SK-N-SH treated with all-trans-retinoic acid at 6 μM for 48 hours (cell line): ENCODE measurements at regions not wholly inside any gene's neighbourhood (a gene's known extent, or its start where the extent isn't known, plus 50 kb on each side); places are given as distances from the start of the nearest gene placed in this dataset.

ENCODE experiments used
- ATAC-seq: fragments of 200-7000 bp; cut with Tn5 transposase; 3 replicates; pipeline ENCODE4 v1.9.1; 2020; ENCODE audit warnings: mild to moderate bottlenecking, moderate library complexity
- ARNTL ChIP-seq: fragments of 450-650 bp; formaldehyde crosslinking; IDR thresholded peaks from 2 replicates; pipeline ENCODE4 v1.5.0; 2020; ENCODE audit warnings: low read depth, mild to moderate bottlenecking, moderate library complexity, borderline replicate concordance
- BACH2 ChIP-seq: fragments of 250-450 bp; sonication (Bioruptor Pico); IDR thresholded peaks from 2 replicates; pipeline ENCODE4 v1.9.0; 2021; ENCODE audit warnings: mild to moderate bottlenecking, borderline replicate concordance
- CSDC2 ChIP-seq: fragments of 250-450 bp; sonication (Bioruptor Pico); IDR thresholded peaks from 2 replicates; pipeline ENCODE4 v1.5.0; 2020; ENCODE audit warnings: mild to moderate bottlenecking, moderate library complexity
- GLIS3 ChIP-seq: fragments of 250-450 bp; sonication (Bioruptor Pico); IDR thresholded peaks from 2 replicates; pipeline ENCODE4 v1.5.0; 2020; ENCODE audit warnings: mild to moderate bottlenecking, moderate library complexity
- ISL1 ChIP-seq: fragments of 250-450 bp; sonication (Bioruptor Pico); IDR thresholded peaks from 2 replicates; pipeline ENCODE4 v2.1.2; 2022; ENCODE audit warnings: mild to moderate bottlenecking, moderate library complexity
- OSR1 ChIP-seq: fragments of 250-450 bp; sonication (Bioruptor Pico); IDR thresholded peaks from 2 replicates; pipeline ENCODE4 v1.8.0; 2022; ENCODE audit warnings: moderate library complexity, mild to moderate bottlenecking, inconsistent platforms
- PPARA ChIP-seq: fragments of 250-450 bp; sonication (Bioruptor Pico); IDR thresholded peaks from 2 replicates; pipeline ENCODE4 v1.5.0; 2020; ENCODE audit warnings: mild to moderate bottlenecking, borderline replicate concordance
- RARB ChIP-seq: fragments of 250-450 bp; sonication (Bioruptor Pico); IDR thresholded peaks from 2 replicates; pipeline ENCODE4 v1.8.0; 2021; ENCODE audit warnings: mild to moderate bottlenecking, moderate library complexity
- SNAI2 ChIP-seq: fragments of 250-450 bp; sonication (Bioruptor Pico); IDR thresholded peaks from 2 replicates; pipeline ENCODE4 v1.5.0; 2020; ENCODE audit warnings: mild to moderate bottlenecking, moderate library complexity
- TCF4 ChIP-seq: fragments of 250-450 bp; sonication (Bioruptor Pico); IDR thresholded peaks from 2 replicates; pipeline ENCODE4 v1.8.0; 2021; ENCODE audit warnings: mild to moderate bottlenecking, moderate library complexity, borderline replicate concordance
- TOX ChIP-seq: fragments of 250-450 bp; sonication (Bioruptor Pico); IDR thresholded peaks from 2 replicates; pipeline ENCODE4 v1.8.0; 2021; ENCODE audit warnings: mild to moderate bottlenecking, moderate library complexity, borderline replicate concordance
- ZC3H10 ChIP-seq: fragments of 250-450 bp; sonication (Bioruptor Pico); IDR thresholded peaks from 2 replicates; pipeline ENCODE4 v1.5.1; 2021; ENCODE audit warnings: mild to moderate bottlenecking, moderate library complexity
- ZFP3 ChIP-seq: fragments of 250-450 bp; sonication (Bioruptor Pico); IDR thresholded peaks from 2 replicates; pipeline ENCODE4 v1.5.0; 2020; ENCODE audit warnings: mild to moderate bottlenecking, moderate library complexity
- ZFP30 ChIP-seq: fragments of 450-650 bp; formaldehyde crosslinking; IDR thresholded peaks from 2 replicates; pipeline ENCODE4 v1.5.0; 2022; ENCODE audit warnings: mild to moderate bottlenecking, moderate library complexity
- ZNF565 ChIP-seq: fragments of 450-650 bp; formaldehyde crosslinking; conservative IDR thresholded peaks from 2 replicates; pipeline ENCODE4 v1.5.0; 2020; ENCODE audit warnings: low read depth, mild to moderate bottlenecking, moderate library complexity
- ZNF70 ChIP-seq: fragments of 450-650 bp; formaldehyde crosslinking; IDR thresholded peaks from 2 replicates; pipeline ENCODE4 v1.5.0; 2020; ENCODE audit warnings: mild to moderate bottlenecking, moderate library complexity
- ZNF8 ChIP-seq: fragments of 450-650 bp; formaldehyde crosslinking; IDR thresholded peaks from 2 replicates; pipeline ENCODE4 v1.5.0; 2020; ENCODE audit warnings: mild to moderate bottlenecking, moderate library complexity
- TF ChIP-seq, protein P1 (sequence below): fragments of 250-450 bp; sonication (Bioruptor Pico); IDR thresholded peaks from 2 replicates; pipeline ENCODE4 v1.5.1; 2020; ENCODE audit warnings: low read depth, mild to moderate bottlenecking, moderate library complexity
- TF ChIP-seq, protein P2 (sequence below): fragments of 250-450 bp; sonication (Bioruptor Pico); IDR thresholded peaks from 2 replicates; pipeline ENCODE4 v1.5.1; 2021; ENCODE audit warnings: mild to moderate bottlenecking, moderate library complexity
- TF ChIP-seq, protein P3 (sequence below): fragments of 250-450 bp; sonication (Bioruptor Pico); IDR thresholded peaks from 2 replicates; pipeline ENCODE4 v1.5.0; 2020; ENCODE audit warnings: mild to moderate bottlenecking, moderate library complexity
- TF ChIP-seq, protein P4 (sequence below): fragments of 250-450 bp; sonication (Bioruptor Pico); IDR thresholded peaks from 2 replicates; pipeline ENCODE4 v1.8.0; 2021; ENCODE audit warnings: low read depth, mild to moderate bottlenecking, moderate library complexity, borderline replicate concordance
- TF ChIP-seq, protein P5 (sequence below): fragments of 250-450 bp; sonication (Bioruptor Pico); IDR thresholded peaks from 2 replicates; pipeline ENCODE4 v1.8.0; 2020; ENCODE audit warnings: mild to moderate bottlenecking, moderate library complexity, borderline replicate concordance

DNA sequence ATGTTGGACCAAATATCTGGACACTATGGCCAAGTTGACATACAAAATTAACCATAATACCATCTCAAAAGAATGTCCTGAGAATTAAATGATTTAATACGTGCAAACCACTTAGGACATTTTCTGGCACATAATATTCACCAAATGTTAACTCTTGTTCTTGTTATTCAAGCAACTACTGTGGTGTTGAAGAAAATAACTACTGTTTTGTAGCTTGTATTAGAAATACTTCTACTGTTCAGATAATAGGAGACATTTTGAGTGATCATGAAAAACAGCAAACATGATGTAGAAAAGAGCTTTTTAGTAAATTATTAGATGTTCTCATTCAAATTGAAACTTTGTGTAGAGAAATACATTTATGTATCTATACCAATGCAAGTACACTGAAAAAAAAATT, 140.7 kb upstream of the SMIM31 start:
- no peak for TF ChIP-seq ZNF70 (CRISPR knock-in tag)
- TF ChIP-seq BACH2 (CRISPR knock-in tag): no peak
- TF ChIP-seq ZFP30 (CRISPR knock-in tag): no peak
- TF ChIP-seq, protein P1, sequence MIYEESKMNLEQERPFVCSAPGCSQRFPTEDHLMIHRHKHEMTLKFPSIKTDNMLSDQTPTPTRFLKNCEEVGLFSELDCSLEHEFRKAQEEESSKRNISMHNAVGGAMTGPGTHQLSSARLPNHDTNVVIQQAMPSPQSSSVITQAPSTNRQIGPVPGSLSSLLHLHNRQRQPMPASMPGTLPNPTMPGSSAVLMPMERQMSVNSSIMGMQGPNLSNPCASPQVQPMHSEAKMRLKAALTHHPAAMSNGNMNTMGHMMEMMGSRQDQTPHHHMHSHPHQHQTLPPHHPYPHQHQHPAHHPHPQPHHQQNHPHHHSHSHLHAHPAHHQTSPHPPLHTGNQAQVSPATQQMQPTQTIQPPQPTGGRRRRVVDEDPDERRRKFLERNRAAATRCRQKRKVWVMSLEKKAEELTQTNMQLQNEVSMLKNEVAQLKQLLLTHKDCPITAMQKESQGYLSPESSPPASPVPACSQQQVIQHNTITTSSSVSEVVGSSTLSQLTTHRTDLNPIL: no peak
- TF ChIP-seq, protein P2, sequence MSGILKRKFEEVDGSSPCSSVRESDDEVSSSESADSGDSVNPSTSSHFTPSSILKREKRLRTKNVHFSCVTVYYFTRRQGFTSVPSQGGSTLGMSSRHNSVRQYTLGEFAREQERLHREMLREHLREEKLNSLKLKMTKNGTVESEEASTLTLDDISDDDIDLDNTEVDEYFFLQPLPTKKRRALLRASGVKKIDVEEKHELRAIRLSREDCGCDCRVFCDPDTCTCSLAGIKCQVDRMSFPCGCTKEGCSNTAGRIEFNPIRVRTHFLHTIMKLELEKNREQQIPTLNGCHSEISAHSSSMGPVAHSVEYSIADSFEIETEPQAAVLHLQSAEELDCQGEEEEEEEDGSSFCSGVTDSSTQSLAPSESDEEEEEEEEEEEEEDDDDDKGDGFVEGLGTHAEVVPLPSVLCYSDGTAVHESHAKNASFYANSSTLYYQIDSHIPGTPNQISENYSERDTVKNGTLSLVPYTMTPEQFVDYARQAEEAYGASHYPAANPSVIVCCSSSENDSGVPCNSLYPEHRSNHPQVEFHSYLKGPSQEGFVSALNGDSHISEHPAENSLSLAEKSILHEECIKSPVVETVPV (CRISPR knock-in tag): no peak
- TF ChIP-seq, protein P3, sequence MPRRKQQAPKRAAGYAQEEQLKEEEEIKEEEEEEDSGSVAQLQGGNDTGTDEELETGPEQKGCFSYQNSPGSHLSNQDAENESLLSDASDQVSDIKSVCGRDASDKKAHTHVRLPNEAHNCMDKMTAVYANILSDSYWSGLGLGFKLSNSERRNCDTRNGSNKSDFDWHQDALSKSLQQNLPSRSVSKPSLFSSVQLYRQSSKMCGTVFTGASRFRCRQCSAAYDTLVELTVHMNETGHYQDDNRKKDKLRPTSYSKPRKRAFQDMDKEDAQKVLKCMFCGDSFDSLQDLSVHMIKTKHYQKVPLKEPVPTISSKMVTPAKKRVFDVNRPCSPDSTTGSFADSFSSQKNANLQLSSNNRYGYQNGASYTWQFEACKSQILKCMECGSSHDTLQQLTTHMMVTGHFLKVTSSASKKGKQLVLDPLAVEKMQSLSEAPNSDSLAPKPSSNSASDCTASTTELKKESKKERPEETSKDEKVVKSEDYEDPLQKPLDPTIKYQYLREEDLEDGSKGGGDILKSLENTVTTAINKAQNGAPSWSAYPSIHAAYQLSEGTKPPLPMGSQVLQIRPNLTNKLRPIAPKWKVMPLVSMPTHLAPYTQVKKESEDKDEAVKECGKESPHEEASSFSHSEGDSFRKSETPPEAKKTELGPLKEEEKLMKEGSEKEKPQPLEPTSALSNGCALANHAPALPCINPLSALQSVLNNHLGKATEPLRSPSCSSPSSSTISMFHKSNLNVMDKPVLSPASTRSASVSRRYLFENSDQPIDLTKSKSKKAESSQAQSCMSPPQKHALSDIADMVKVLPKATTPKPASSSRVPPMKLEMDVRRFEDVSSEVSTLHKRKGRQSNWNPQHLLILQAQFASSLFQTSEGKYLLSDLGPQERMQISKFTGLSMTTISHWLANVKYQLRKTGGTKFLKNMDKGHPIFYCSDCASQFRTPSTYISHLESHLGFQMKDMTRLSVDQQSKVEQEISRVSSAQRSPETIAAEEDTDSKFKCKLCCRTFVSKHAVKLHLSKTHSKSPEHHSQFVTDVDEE (CRISPR knock-in tag): no peak
- no peak for TF ChIP-seq OSR1 (CRISPR knock-in tag)
- TF ChIP-seq ZFP3 (CRISPR knock-in tag): no peak
- no peak for TF ChIP-seq CSDC2
- no peak for TF ChIP-seq TOX (CRISPR knock-in tag)
- TF ChIP-seq, protein P4, sequence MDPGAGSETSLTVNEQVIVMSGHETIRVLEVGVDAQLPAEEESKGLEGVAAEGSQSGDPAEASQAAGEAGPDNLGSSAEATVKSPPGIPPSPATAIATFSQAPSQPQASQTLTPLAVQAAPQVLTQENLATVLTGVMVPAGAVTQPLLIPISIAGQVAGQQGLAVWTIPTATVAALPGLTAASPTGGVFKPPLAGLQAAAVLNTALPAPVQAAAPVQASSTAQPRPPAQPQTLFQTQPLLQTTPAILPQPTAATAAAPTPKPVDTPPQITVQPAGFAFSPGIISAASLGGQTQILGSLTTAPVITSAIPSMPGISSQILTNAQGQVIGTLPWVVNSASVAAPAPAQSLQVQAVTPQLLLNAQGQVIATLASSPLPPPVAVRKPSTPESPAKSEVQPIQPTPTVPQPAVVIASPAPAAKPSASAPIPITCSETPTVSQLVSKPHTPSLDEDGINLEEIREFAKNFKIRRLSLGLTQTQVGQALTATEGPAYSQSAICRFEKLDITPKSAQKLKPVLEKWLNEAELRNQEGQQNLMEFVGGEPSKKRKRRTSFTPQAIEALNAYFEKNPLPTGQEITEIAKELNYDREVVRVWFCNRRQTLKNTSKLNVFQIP (CRISPR knock-in tag): no peak
- no peak for TF ChIP-seq RARB (CRISPR knock-in tag)
- no peak for TF ChIP-seq GLIS3 (CRISPR knock-in tag)
- no peak for TF ChIP-seq SNAI2
- no peak for TF ChIP-seq TCF4 (CRISPR knock-in tag)
- no peak for TF ChIP-seq ARNTL (CRISPR knock-in tag)
- ATAC-seq: no peak

DNA sequence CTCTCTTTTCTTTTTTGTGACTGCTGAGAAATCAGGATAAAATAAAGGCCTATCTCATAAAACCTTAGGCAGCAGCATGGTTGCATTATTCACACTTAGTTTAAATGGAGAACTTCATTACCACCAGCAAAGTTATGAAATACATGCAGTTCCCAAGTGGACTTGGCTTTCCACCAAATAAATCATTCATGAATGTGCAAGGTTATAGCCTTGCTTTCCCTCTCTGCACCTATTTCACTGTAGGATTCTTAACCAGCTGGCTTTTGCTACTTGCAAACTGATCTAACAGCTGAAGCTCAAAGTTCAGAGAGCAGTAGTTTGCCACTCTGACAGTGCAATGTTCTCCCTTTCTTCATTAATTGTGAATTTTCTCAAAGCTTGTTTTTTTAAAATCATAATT, 140.1 kb upstream of the SMIM31 start:
- TF ChIP-seq ZNF70 (CRISPR knock-in tag) (no peak), ZFP3 (CRISPR knock-in tag) (no peak), RARB (CRISPR knock-in tag) (no peak), ZNF565 (CRISPR knock-in tag) (no peak), TCF4 (CRISPR knock-in tag) (no peak), TOX (CRISPR knock-in tag) (no peak), SNAI2 (no peak), ARNTL (CRISPR knock-in tag) (no peak), ZNF8 (CRISPR knock-in tag) (no peak), GLIS3 (CRISPR knock-in tag) (no peak), ISL1 (CRISPR knock-in tag) (no peak), ZC3H10 (CRISPR knock-in tag) (no peak), CSDC2 (no peak), PPARA (CRISPR knock-in tag) (no peak)
- TF ChIP-seq, protein P5, sequence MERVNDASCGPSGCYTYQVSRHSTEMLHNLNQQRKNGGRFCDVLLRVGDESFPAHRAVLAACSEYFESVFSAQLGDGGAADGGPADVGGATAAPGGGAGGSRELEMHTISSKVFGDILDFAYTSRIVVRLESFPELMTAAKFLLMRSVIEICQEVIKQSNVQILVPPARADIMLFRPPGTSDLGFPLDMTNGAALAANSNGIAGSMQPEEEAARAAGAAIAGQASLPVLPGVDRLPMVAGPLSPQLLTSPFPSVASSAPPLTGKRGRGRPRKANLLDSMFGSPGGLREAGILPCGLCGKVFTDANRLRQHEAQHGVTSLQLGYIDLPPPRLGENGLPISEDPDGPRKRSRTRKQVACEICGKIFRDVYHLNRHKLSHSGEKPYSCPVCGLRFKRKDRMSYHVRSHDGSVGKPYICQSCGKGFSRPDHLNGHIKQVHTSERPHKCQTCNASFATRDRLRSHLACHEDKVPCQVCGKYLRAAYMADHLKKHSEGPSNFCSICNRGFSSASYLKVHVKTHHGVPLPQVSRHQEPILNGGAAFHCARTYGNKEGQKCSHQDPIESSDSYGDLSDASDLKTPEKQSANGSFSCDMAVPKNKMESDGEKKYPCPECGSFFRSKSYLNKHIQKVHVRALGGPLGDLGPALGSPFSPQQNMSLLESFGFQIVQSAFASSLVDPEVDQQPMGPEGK: no peak
- TF ChIP-seq, protein P1: no peak
- TF ChIP-seq, protein P2 (CRISPR knock-in tag): no peak
- ATAC-seq: no peak
